Esophagus muscularis mucosa (tissue), 3 donors: ENCODE measurements at regions not wholly inside any gene's neighbourhood (a gene's known extent, or its start where the extent isn't known, plus 50 kb on each side); places are given as distances from the start of the nearest gene placed in this dataset.

Experiments
- POLR2AphosphoS5 ChIP-seq, 2 donors: sonication (generic); formaldehyde crosslinking; IDR thresholded peaks; one replicate each; pipeline ENCODE4 v1.6.1; 2017; ENCODE audit warnings: antibody characterized with exemption in 2 of 2
- TF ChIP-seq, protein P1 (sequence below), 3 experiments: fragments of 200-600 bp in 2 of 3; fragments of 450-650 bp in 1 of 3; sonication (generic) in 2 of 3; IDR thresholded peaks; one replicate each; pipeline ENCODE4 v1.5.1; 2017 to 2019; ENCODE audit warnings: antibody characterized with exemption in 3 of 3, mild to moderate bottlenecking in 2 of 3, moderate library complexity in 1 of 3

- TF ChIP-seq POLR2AphosphoS5 (IDR thresholded peaks at IDR 0.05) = no peak
- TF ChIP-seq, protein P1, sequence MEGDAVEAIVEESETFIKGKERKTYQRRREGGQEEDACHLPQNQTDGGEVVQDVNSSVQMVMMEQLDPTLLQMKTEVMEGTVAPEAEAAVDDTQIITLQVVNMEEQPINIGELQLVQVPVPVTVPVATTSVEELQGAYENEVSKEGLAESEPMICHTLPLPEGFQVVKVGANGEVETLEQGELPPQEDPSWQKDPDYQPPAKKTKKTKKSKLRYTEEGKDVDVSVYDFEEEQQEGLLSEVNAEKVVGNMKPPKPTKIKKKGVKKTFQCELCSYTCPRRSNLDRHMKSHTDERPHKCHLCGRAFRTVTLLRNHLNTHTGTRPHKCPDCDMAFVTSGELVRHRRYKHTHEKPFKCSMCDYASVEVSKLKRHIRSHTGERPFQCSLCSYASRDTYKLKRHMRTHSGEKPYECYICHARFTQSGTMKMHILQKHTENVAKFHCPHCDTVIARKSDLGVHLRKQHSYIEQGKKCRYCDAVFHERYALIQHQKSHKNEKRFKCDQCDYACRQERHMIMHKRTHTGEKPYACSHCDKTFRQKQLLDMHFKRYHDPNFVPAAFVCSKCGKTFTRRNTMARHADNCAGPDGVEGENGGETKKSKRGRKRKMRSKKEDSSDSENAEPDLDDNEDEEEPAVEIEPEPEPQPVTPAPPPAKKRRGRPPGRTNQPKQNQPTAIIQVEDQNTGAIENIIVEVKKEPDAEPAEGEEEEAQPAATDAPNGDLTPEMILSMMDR (IDR thresholded peaks at IDR 0.05) = no peak
Observed at GRCh38 chr11:116053548-116053919, 549.3 kb upstream of the CADM1 start.
